ENCODE measurements at regions not wholly inside any gene's neighbourhood (a gene's known extent, or its start where the extent isn't known, plus 50 kb on each side); places are given as distances from the start of the nearest gene placed in this dataset.

- H3K27me3 ChIP-seq (replicated peaks) = no peaks in the 10 kb centered on the region
- H3K9me3 ChIP-seq (replicated peaks) = no peaks in the 10 kb centered on the region
- no peaks in the 10 kb centered on the region for H3K4me1 ChIP-seq (replicated peaks)
- no peak overlapping the region for H3K27ac ChIP-seq
- no peaks in the 10 kb centered on the region for H3K36me3 ChIP-seq
- DNase-seq (ENCODE audit: low read depth in 1 of 2, low spot score in 2 of 2) = no peak
- no peak overlapping the region for H3K4me3 ChIP-seq
These were observed 342.4 kb downstream of the RASEF start for GRCh38 chr9:82720515-82720914.

- Histone ChIP-seq H3K36me3 (no peaks in the 10 kb centered on the region), H3K27me3 (replicated peaks) (no peaks in the 10 kb centered on the region), H3K27ac (no peak overlapping the region), H3K4me3 (no peak overlapping the region), H3K4me1 (replicated peaks) (no peaks in the 10 kb centered on the region), H3K9me3 (replicated peaks) (no peaks in the 10 kb centered on the region)
- no peak for DNase-seq (ENCODE audit: low read depth in 1 of 2, low spot score in 2 of 2)
These were observed 341.3 kb downstream of the RASEF start for GRCh38 chr9:82721593-82721992.

GRCh38 chr9:82722051-82722450, 340.9 kb downstream of the RASEF start:
- Histone ChIP-seq H3K4me3 (no peak overlapping the region), H3K4me1 (replicated peaks) (no peaks in the 10 kb centered on the region), H3K27me3 (replicated peaks) (no peaks in the 10 kb centered on the region), H3K9me3 (replicated peaks) (no peaks in the 10 kb centered on the region), H3K27ac (no peak overlapping the region), H3K36me3 (no peaks in the 10 kb centered on the region)
- DNase-seq (ENCODE audit: low read depth in 1 of 2, low spot score in 2 of 2) = no peak

GRCh38 chr9:82722561-82722960, 340.4 kb downstream of the RASEF start:
- Histone ChIP-seq H3K36me3 (no peaks in the 10 kb centered on the region), H3K9me3 (replicated peaks) (no peaks in the 10 kb centered on the region), H3K27ac (no peak overlapping the region), H3K4me1 (replicated peaks) (no peaks in the 10 kb centered on the region), H3K27me3 (replicated peaks) (no peaks in the 10 kb centered on the region), H3K4me3 (no peak overlapping the region)
- no peak for DNase-seq (ENCODE audit: low read depth in 1 of 2, low spot score in 2 of 2)

- no peak overlapping the region for H3K27ac ChIP-seq
- H3K27me3 ChIP-seq (replicated peaks) = no peaks in the 10 kb centered on the region
- H3K9me3 ChIP-seq (replicated peaks) = no peaks in the 10 kb centered on the region
- no peaks in the 10 kb centered on the region for H3K36me3 ChIP-seq
- no peaks in the 10 kb centered on the region for H3K4me1 ChIP-seq (replicated peaks)
- DNase-seq (ENCODE audit: low read depth in 1 of 2, low spot score in 2 of 2) = no peak
- H3K4me3 ChIP-seq = no peak overlapping the region
These were observed 336.3 kb downstream of the RASEF start for GRCh38 chr9:82726424-82727276.

GRCh38 chr9:82729141-82729540, 333.8 kb downstream of the RASEF start:
- no peak overlapping the region for H3K4me3 ChIP-seq
- no peak for DNase-seq (ENCODE audit: low read depth in 1 of 2, low spot score in 2 of 2)
- H3K27ac ChIP-seq = no peak overlapping the region
- H3K9me3 ChIP-seq (replicated peaks) = no peaks in the 10 kb centered on the region
- H3K4me1 ChIP-seq (replicated peaks) = no peaks in the 10 kb centered on the region
- H3K27me3 ChIP-seq (replicated peaks) = no peaks in the 10 kb centered on the region
- no peaks in the 10 kb centered on the region for H3K36me3 ChIP-seq

- no peak for DNase-seq (ENCODE audit: low read depth in 1 of 2, low spot score in 2 of 2)
- H3K9me3 ChIP-seq (replicated peaks) = no peaks in the 10 kb centered on the region
- no peak overlapping the region for H3K4me3 ChIP-seq
- H3K36me3 ChIP-seq = no peaks in the 10 kb centered on the region
- H3K27me3 ChIP-seq (replicated peaks) = no peaks in the 10 kb centered on the region
- H3K4me1 ChIP-seq (replicated peaks) = no peaks in the 10 kb centered on the region
- H3K27ac ChIP-seq = no peak overlapping the region
These were observed 332.9 kb downstream of the RASEF start for GRCh38 chr9:82729991-82730589.

- no peak overlapping the region for H3K4me3 ChIP-seq
- no peak for DNase-seq (ENCODE audit: low read depth in 1 of 2, low spot score in 2 of 2)
- no peak overlapping the region for H3K27ac ChIP-seq
- no peaks in the 10 kb centered on the region for H3K9me3 ChIP-seq (replicated peaks)
- no peaks in the 10 kb centered on the region for H3K4me1 ChIP-seq (replicated peaks)
- H3K27me3 ChIP-seq (replicated peaks) = no peaks in the 10 kb centered on the region
- H3K36me3 ChIP-seq = no peaks in the 10 kb centered on the region
These were observed 330.0 kb downstream of the RASEF start for GRCh38 chr9:82732928-82733327.

- H3K36me3 ChIP-seq = no peaks in the 10 kb centered on the region
- H3K27ac ChIP-seq = no peak overlapping the region
- no peaks in the 10 kb centered on the region for H3K9me3 ChIP-seq (replicated peaks)
- H3K4me1 ChIP-seq (replicated peaks) = no peaks in the 10 kb centered on the region
- no peak for DNase-seq (ENCODE audit: low read depth in 1 of 2, low spot score in 2 of 2)
- H3K4me3 ChIP-seq = no peak overlapping the region
- no peaks in the 10 kb centered on the region for H3K27me3 ChIP-seq (replicated peaks)
These were observed 326.8 kb downstream of the RASEF start for GRCh38 chr9:82736126-82736525.

- no peaks in the 10 kb centered on the region for H3K9me3 ChIP-seq (replicated peaks)
- H3K4me3 ChIP-seq = no peak overlapping the region
- H3K36me3 ChIP-seq = no peaks in the 10 kb centered on the region
- H3K27me3 ChIP-seq (replicated peaks) = no peaks in the 10 kb centered on the region
- DNase-seq (ENCODE audit: low read depth in 1 of 2, low spot score in 2 of 2) = no peak
- H3K27ac ChIP-seq = no peak overlapping the region
- no peaks in the 10 kb centered on the region for H3K4me1 ChIP-seq (replicated peaks)
These were observed 326.2 kb downstream of the RASEF start for GRCh38 chr9:82736701-82737100.

- no peak overlapping the region for H3K27ac ChIP-seq
- DNase-seq (ENCODE audit: low read depth in 1 of 2, low spot score in 2 of 2) = no peak
- no peaks in the 10 kb centered on the region for H3K36me3 ChIP-seq
- no peaks in the 10 kb centered on the region for H3K9me3 ChIP-seq (replicated peaks)
- no peaks in the 10 kb centered on the region for H3K4me1 ChIP-seq (replicated peaks)
- H3K27me3 ChIP-seq (replicated peaks) = no peaks in the 10 kb centered on the region
- no peak overlapping the region for H3K4me3 ChIP-seq
These were observed 317.0 kb downstream of the RASEF start for GRCh38 chr9:82745919-82746318.

GRCh38 chr9:82750411-82750913, 312.5 kb downstream of the RASEF start:
- Histone ChIP-seq H3K4me3 (no peak overlapping the region), H3K27me3 (replicated peaks) (no peaks in the 10 kb centered on the region), H3K9me3 (replicated peaks) (no peaks in the 10 kb centered on the region), H3K27ac (no peak overlapping the region), H3K36me3 (no peaks in the 10 kb centered on the region), H3K4me1 (replicated peaks) (no peaks in the 10 kb centered on the region)
- no peak for DNase-seq (ENCODE audit: low read depth in 1 of 2, low spot score in 2 of 2)

- no peaks in the 10 kb centered on the region for H3K9me3 ChIP-seq (replicated peaks)
- no peaks in the 10 kb centered on the region for H3K4me1 ChIP-seq (replicated peaks)
- H3K36me3 ChIP-seq = no peaks in the 10 kb centered on the region
- H3K27ac ChIP-seq = no peak overlapping the region
- DNase-seq (ENCODE audit: low read depth in 1 of 2, low spot score in 2 of 2) = no peak
- no peaks in the 10 kb centered on the region for H3K27me3 ChIP-seq (replicated peaks)
- H3K4me3 ChIP-seq = no peak overlapping the region
These were observed 305.0 kb downstream of the RASEF start for GRCh38 chr9:82757924-82758323.

- Histone ChIP-seq H3K27me3 (replicated peaks) (no peaks in the 10 kb centered on the region), H3K9me3 (replicated peaks) (no peaks in the 10 kb centered on the region), H3K4me3 (no peak overlapping the region), H3K36me3 (no peaks in the 10 kb centered on the region), H3K4me1 (replicated peaks) (no peaks in the 10 kb centered on the region), H3K27ac (no peak overlapping the region)
- DNase-seq (ENCODE audit: low read depth in 1 of 2, low spot score in 2 of 2) = no peak
These were observed 301.9 kb downstream of the RASEF start for GRCh38 chr9:82761027-82761426.

All from SJSA1 (cell line).